HEK293 (cell line): ENCODE measurements at regions not wholly inside any gene's neighbourhood (a gene's known extent, or its start where the extent isn't known, plus 50 kb on each side); places are given as distances from the start of the nearest gene placed in this dataset.

ENCODE experiments used
- CTCF ChIA-PET: fragments of 350-600 bp; formaldehyde crosslinking; extraction: SDS; loops from one replicate; lab custom pipeline; 2021; ENCODE audit warnings: antibody characterized with exemption; lab: Yijun Ruan, JAX
- POLR2A ChIA-PET: fragments of 300-600 bp; formaldehyde crosslinking; extraction: SDS; loops from one replicate; lab custom pipeline; 2020; ENCODE audit warnings: antibody characterized with exemption, inconsistent platforms; lab: Yijun Ruan, JAX
- H3K27ac ChIP-seq: fragments of 200-500 bp; sonication (Bioruptor generic); 2 replicates; pipeline ENCODE4 v1.5.1; 2014; ENCODE audit warnings: low read depth, low read length, control low read depth, inconsistent platforms; ENCODE audit errors: extremely low read depth
- H3K36me3 ChIP-seq, 2 experiments: fragments of 200-500 bp in 1 of 2; sonication (Bioruptor generic) in 1 of 2; 1 replicate in 1 of 2; 2 replicates in 1 of 2; pipeline ENCODE4 v1.5.1; 2014 to 2017; ENCODE audit warnings: inconsistent platforms in 2 of 2, low read length in 2 of 2; ENCODE audit not compliant: control insufficient read depth in 2 of 2, insufficient read depth in 1 of 2
- H3K4me1 ChIP-seq: fragments of 200-500 bp; sonication (Bioruptor generic); 2 replicates; pipeline ENCODE4 v1.5.1; 2014; ENCODE audit warnings: mild to moderate bottlenecking, low read length, inconsistent platforms; ENCODE audit not compliant: control insufficient read depth, insufficient read depth
- H3K4me3 ChIP-seq: 2 replicates; pipeline ENCODE4 v1.5.1; 2011; ENCODE audit warnings: low read depth, mild to moderate bottlenecking, control low read depth, low read length, moderate library complexity
- H3K9me3 ChIP-seq: fragments of 200-500 bp; sonication (Bioruptor generic); 2 replicates; pipeline ENCODE4 v1.5.1; 2014; ENCODE audit warnings: low read depth, low read length, inconsistent platforms; ENCODE audit not compliant: control insufficient read depth, insufficient read depth
- GLI2 ChIP-seq: fragments of 450-650 bp; formaldehyde crosslinking; IDR thresholded peaks from 2 replicates; pipeline ENCODE4; 2017; ENCODE audit warnings: missing biosample characterization, missing genetic modification characterization, low read depth, borderline replicate concordance
- KLF17 ChIP-seq: fragments of 450-650 bp; formaldehyde crosslinking; IDR thresholded peaks from 2 replicates; pipeline ENCODE4 v1.5.1; 2016; ENCODE audit warnings: missing biosample characterization, missing genetic modification characterization
- KLF8 ChIP-seq: fragments of 450-650 bp; formaldehyde crosslinking; IDR thresholded peaks from 2 replicates; pipeline ENCODE4 v1.5.1; 2016; ENCODE audit warnings: missing biosample characterization, missing genetic modification characterization
- MZF1 ChIP-seq: fragments of 450-650 bp; formaldehyde crosslinking; IDR thresholded peaks from 2 replicates; pipeline ENCODE4 v1.5.1; 2017; ENCODE audit warnings: missing biosample characterization, missing genetic modification characterization, borderline replicate concordance
- PATZ1 ChIP-seq: fragments of 450-650 bp; formaldehyde crosslinking; IDR thresholded peaks from 2 replicates; pipeline ENCODE4 v1.5.1; 2016; ENCODE audit warnings: missing biosample characterization, missing genetic modification characterization
- PBX3 ChIP-seq: sonication (generic); formaldehyde crosslinking; IDR thresholded peaks from 2 replicates; pipeline ENCODE4 v1.8.1; 2022; ENCODE audit warnings: mild to moderate bottlenecking, moderate library complexity, missing genetic modification reagents
- PRDM1 ChIP-seq: fragments of 450-650 bp; formaldehyde crosslinking; IDR thresholded peaks from 2 replicates; pipeline ENCODE4; 2016; ENCODE audit warnings: missing biosample characterization, missing genetic modification characterization
- REPIN1 ChIP-seq: fragments of 450-650 bp; formaldehyde crosslinking; IDR thresholded peaks from 2 replicates; pipeline ENCODE4 v1.5.1; 2017; ENCODE audit warnings: missing biosample characterization, missing genetic modification characterization, low read depth
- SP3 ChIP-seq: fragments of 450-650 bp; formaldehyde crosslinking; IDR thresholded peaks from 2 replicates; pipeline ENCODE4 v1.5.1; 2016; ENCODE audit warnings: missing biosample characterization, missing genetic modification characterization
- ZBTB21 ChIP-seq: fragments of 450-650 bp; formaldehyde crosslinking; IDR thresholded peaks from 2 replicates; pipeline ENCODE4 v1.5.1; 2017; ENCODE audit warnings: missing biosample characterization, missing genetic modification characterization
- ZFHX2 ChIP-seq: fragments of 450-650 bp; formaldehyde crosslinking; conservative IDR thresholded peaks from 2 replicates; pipeline ENCODE4 v1.5.1; 2016; ENCODE audit warnings: missing biosample characterization, missing genetic modification characterization
- ZFP37 ChIP-seq: fragments of 450-650 bp; formaldehyde crosslinking; IDR thresholded peaks from 2 replicates; pipeline ENCODE4 v1.5.1; 2016; ENCODE audit warnings: missing biosample characterization, missing genetic modification characterization
- ZFP41 ChIP-seq: fragments of 450-650 bp; formaldehyde crosslinking; IDR thresholded peaks from 2 replicates; pipeline ENCODE4 v1.5.1; 2016; ENCODE audit warnings: missing biosample characterization, missing genetic modification characterization, borderline replicate concordance
- ZNF10 ChIP-seq: fragments of 450-650 bp; formaldehyde crosslinking; IDR thresholded peaks from 2 replicates; pipeline ENCODE4 v1.5.1; 2017; ENCODE audit warnings: missing biosample characterization, missing genetic modification characterization
- ZNF155 ChIP-seq: fragments of 450-650 bp; formaldehyde crosslinking; IDR thresholded peaks from 2 replicates; pipeline ENCODE4 v1.5.1; 2016; ENCODE audit warnings: missing biosample characterization, missing genetic modification characterization
- ZNF2 ChIP-seq: fragments of 450-650 bp; formaldehyde crosslinking; IDR thresholded peaks from 2 replicates; pipeline ENCODE4 v1.5.1; 2016; ENCODE audit warnings: missing biosample characterization, missing genetic modification characterization
- ZNF221 ChIP-seq: fragments of 450-650 bp; formaldehyde crosslinking; IDR thresholded peaks from 2 replicates; pipeline ENCODE4 v1.5.1; 2017; ENCODE audit warnings: missing biosample characterization, missing genetic modification characterization, borderline replicate concordance
- ZNF416 ChIP-seq: fragments of 450-650 bp; formaldehyde crosslinking; IDR thresholded peaks from 2 replicates; pipeline ENCODE4 v1.5.1; 2016; ENCODE audit warnings: missing biosample characterization, missing genetic modification characterization
- ZNF501 ChIP-seq: fragments of 450-650 bp; formaldehyde crosslinking; IDR thresholded peaks from 2 replicates; pipeline ENCODE4 v1.5.1; 2016; ENCODE audit warnings: missing biosample characterization, missing genetic modification characterization
- ZNF544 ChIP-seq: fragments of 450-650 bp; formaldehyde crosslinking; IDR thresholded peaks from 2 replicates; pipeline ENCODE4 v1.5.0; 2017; ENCODE audit warnings: missing biosample characterization, missing genetic modification characterization
- ZNF548 ChIP-seq: fragments of 450-650 bp; formaldehyde crosslinking; IDR thresholded peaks from 2 replicates; pipeline ENCODE4 v1.5.1; 2016; ENCODE audit warnings: missing biosample characterization, missing genetic modification characterization
- ZNF585B ChIP-seq: fragments of 450-650 bp; formaldehyde crosslinking; IDR thresholded peaks from 2 replicates; pipeline ENCODE4 v1.5.1; 2016; ENCODE audit warnings: missing biosample characterization, missing genetic modification characterization
- ZNF596 ChIP-seq: fragments of 450-650 bp; IDR thresholded peaks from 2 replicates; pipeline ENCODE4 v1.5.0; 2018; ENCODE audit warnings: missing biosample characterization, mild to moderate bottlenecking, missing genetic modification characterization, moderate library complexity
- ZNF600 ChIP-seq: fragments of 450-650 bp; formaldehyde crosslinking; IDR thresholded peaks from 2 replicates; pipeline ENCODE4 v1.5.1; 2016; ENCODE audit warnings: missing biosample characterization, missing genetic modification characterization
- ZNF670 ChIP-seq: fragments of 450-650 bp; formaldehyde crosslinking; IDR thresholded peaks from 2 replicates; pipeline ENCODE4 v1.5.1; 2016; ENCODE audit warnings: missing biosample characterization, missing genetic modification characterization, low read depth
- ZNF747 ChIP-seq: fragments of 450-650 bp; formaldehyde crosslinking; IDR thresholded peaks from 2 replicates; pipeline ENCODE4 v1.5.1; 2016; ENCODE audit warnings: missing biosample characterization, missing genetic modification characterization
- ZNF76 ChIP-seq: fragments of 450-650 bp; formaldehyde crosslinking; IDR thresholded peaks from 2 replicates; pipeline ENCODE4; 2016; ENCODE audit warnings: low read depth, missing biosample characterization, missing genetic modification characterization, borderline replicate concordance
- ZNF768 ChIP-seq: fragments of 450-650 bp; formaldehyde crosslinking; IDR thresholded peaks from 2 replicates; pipeline ENCODE4 v1.5.1; 2018; ENCODE audit warnings: missing biosample characterization, mild to moderate bottlenecking, missing genetic modification characterization
- ZNF777 ChIP-seq: fragments of 450-650 bp; formaldehyde crosslinking; IDR thresholded peaks from 2 replicates; pipeline ENCODE4 v1.5.1; 2017; ENCODE audit warnings: missing biosample characterization, missing genetic modification characterization, borderline replicate concordance
- ZNF837 ChIP-seq: fragments of 450-650 bp; formaldehyde crosslinking; IDR thresholded peaks from 2 replicates; pipeline ENCODE4 v1.5.1; 2016; ENCODE audit warnings: missing biosample characterization, missing genetic modification characterization
- ZNF843 ChIP-seq: fragments of 450-650 bp; formaldehyde crosslinking; IDR thresholded peaks from 2 replicates; pipeline ENCODE4 v1.5.1; 2016; ENCODE audit warnings: missing biosample characterization, missing genetic modification characterization
- ZSCAN23 ChIP-seq: fragments of 450-650 bp; formaldehyde crosslinking; IDR thresholded peaks from 2 replicates; pipeline ENCODE4 v1.5.1; 2016; ENCODE audit warnings: missing biosample characterization, missing genetic modification characterization

GRCh38 chr4:32203340-32203739 is 1483.2 kb downstream of the PCDH7 start (continued):
- TF ChIP-seq PBX3 (CRISPR knock-in tag) (no peak), ZNF596 (tag by site-specific recombination) (no peak), ZNF768 (tag by site-specific recombination) (no peak), ZFP37 (tag by site-specific recombination) (no peak), ZNF837 (no peak), ZNF585B (no peak), SP3 (no peak), ZNF416 (tag by site-specific recombination) (no peak), ZNF843 (no peak), ZNF544 (no peak), ZFP41 (tag by site-specific recombination) (no peak), GLI2 (tag by site-specific recombination) (no peak), ZNF548 (no peak)

GRCh38 chr4:32206756-32207155 is 1486.6 kb downstream of the PCDH7 start:
- Histone ChIP-seq H3K9me3 (no peaks in the 10 kb centered on the region), H3K36me3 (no peaks in the 10 kb centered on the region), H3K4me3 (no peak overlapping the region), H3K27ac (no peak overlapping the region), H3K4me1 (no peaks in the 10 kb centered on the region)
- ChIA-PET CTCF (no interaction called here), POLR2A (no interaction called here)
- no peak for TF ChIP-seq ZNF155 (tag by site-specific recombination)
- TF ChIP-seq ZNF76 (tag by site-specific recombination): no peak
- TF ChIP-seq MZF1 (tag by site-specific recombination): no peak
- no peak for TF ChIP-seq GLI2 (tag by site-specific recombination)
- no peak for TF ChIP-seq ZNF10 (tag by site-specific recombination)
- no peak for TF ChIP-seq KLF8 (tag by site-specific recombination)
- TF ChIP-seq ZNF777: no peak
- TF ChIP-seq ZFHX2 (tag by site-specific recombination): no peak
- TF ChIP-seq ZNF501 (tag by site-specific recombination): no peak
- TF ChIP-seq REPIN1 (tag by site-specific recombination): no peak
- TF ChIP-seq ZSCAN23 (tag by site-specific recombination): no peak
- TF ChIP-seq ZNF221 (tag by site-specific recombination): no peak
- no peak for TF ChIP-seq ZNF600
- TF ChIP-seq KLF17 (tag by site-specific recombination): no peak
- no peak for TF ChIP-seq ZNF747 (tag by site-specific recombination)
- no peak for TF ChIP-seq ZNF2
- no peak for TF ChIP-seq ZBTB21 (tag by site-specific recombination)
- no peak for TF ChIP-seq PATZ1 (tag by site-specific recombination)
- TF ChIP-seq PRDM1 (tag by site-specific recombination): no peak
- no peak for TF ChIP-seq ZNF670
